NCI-H1105 treated with DMSO at 0.1 percent for 48 hours (cell line): ENCODE measurements at regions not wholly inside any gene's neighbourhood (a gene's known extent, or its start where the extent isn't known, plus 50 kb on each side); places are given as distances from the start of the nearest gene placed in this dataset.

Experiments
- DNase-seq: peaks from one replicate; lab custom pipeline; 2025; lab: John Stamatoyannopoulos, UW

GRCh38 chr5:4880304-4880741, 259.8 kb upstream of the ADAMTS16 start:
- DNase-seq = no peak

GRCh38 chr5:4881366-4882002, 258.6 kb upstream of the ADAMTS16 start:
- no peak for DNase-seq

GRCh38 chr5:4882186-4882585, 257.9 kb upstream of the ADAMTS16 start:
- DNase-seq = no peak

GRCh38 chr5:4883360-4883759, 256.8 kb upstream of the ADAMTS16 start:
- peak; percentile 5 for DNase-seq

- DNase-seq = no peak
Measured at GRCh38 chr5:4893063-4893744, 246.9 kb upstream of the ADAMTS16 start.

GRCh38 chr5:4896328-4896727, 243.8 kb upstream of the ADAMTS16 start:
- no peak for DNase-seq

GRCh38 chr5:4901305-4901811, 238.8 kb upstream of the ADAMTS16 start:
- no peak for DNase-seq

- DNase-seq = no peak
Measured at GRCh38 chr5:4901924-4902323, 238.2 kb upstream of the ADAMTS16 start.

- DNase-seq = no peak
Measured at GRCh38 chr5:4905674-4906520, 234.2 kb upstream of the ADAMTS16 start.

GRCh38 chr5:4906786-4907185, 233.3 kb upstream of the ADAMTS16 start:
- no peak for DNase-seq

GRCh38 chr5:4907571-4907970, 232.6 kb upstream of the ADAMTS16 start:
- peak; percentile 42 for DNase-seq

GRCh38 chr5:4909086-4909485, 231.0 kb upstream of the ADAMTS16 start:
- DNase-seq = no peak

- no peak for DNase-seq
Measured at GRCh38 chr5:4911646-4912403, 228.3 kb upstream of the ADAMTS16 start.

- DNase-seq = no peak
Measured at GRCh38 chr5:4921929-4922328, 218.2 kb upstream of the ADAMTS16 start.

GRCh38 chr5:4924577-4924976, 215.6 kb upstream of the ADAMTS16 start:
- no peak for DNase-seq

- no peak for DNase-seq
Measured at GRCh38 chr5:4927097-4927496, 213.0 kb upstream of the ADAMTS16 start.

GRCh38 chr5:4928409-4928808, 211.7 kb upstream of the ADAMTS16 start:
- no peak for DNase-seq

- no peak for DNase-seq
Measured at GRCh38 chr5:4929092-4929655, 211.0 kb upstream of the ADAMTS16 start.

GRCh38 chr5:4939042-4939781, 200.9 kb upstream of the ADAMTS16 start:
- DNase-seq = no peak

GRCh38 chr5:4941161-4941560, 199.0 kb upstream of the ADAMTS16 start:
- no peak for DNase-seq
